ENCODE measurements at regions not wholly inside any gene's neighbourhood (a gene's known extent, or its start where the extent isn't known, plus 50 kb on each side); places are given as distances from the start of the nearest gene placed in this dataset.

DNA sequence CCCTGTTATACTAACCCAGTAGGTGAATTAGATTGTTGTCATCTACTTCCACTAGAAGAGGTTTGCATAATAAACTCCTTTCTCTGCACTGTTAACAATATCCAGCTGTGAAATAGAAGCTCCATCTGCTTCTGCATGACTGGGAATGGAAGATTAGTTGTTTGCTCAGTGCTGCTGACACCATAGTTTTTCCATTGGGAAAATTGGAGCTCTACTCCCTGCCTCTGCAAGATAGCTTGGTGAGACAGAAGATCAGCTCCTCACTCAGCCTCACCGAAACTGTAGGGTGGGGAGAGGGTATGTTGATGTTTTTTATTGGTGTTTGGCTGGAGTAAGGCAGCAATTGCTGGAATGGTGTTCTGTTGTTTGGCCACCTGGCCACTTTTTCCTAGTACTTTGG lies 331.6 kb upstream of the ADAMTS5 start:
- DNase-seq (ENCODE audit: low read depth, low spot score) (no peak), ATAC-seq (no peak)
- in situ Hi-C loops (cut with HindIII; ENCODE audit: low pct_unique_long_range_greater_than_20kb, low sequenced_read_pairs) (no loop called here), intact Hi-C loops (cut with micrococcal nuclease; ENCODE audit: unreplicated experiment) (no loop called here)
- no peaks in the 10 kb centered on the region for H3K9me3 ChIP-seq (ENCODE audit: control insufficient read depth, insufficient read depth, low read depth, low read length)
- H3K4me1 ChIP-seq (ENCODE audit: control insufficient read depth, insufficient read depth, low read length), result no peaks in the 10 kb centered on the region
- ChIA-PET CTCF (interaction anchor here (0.7 kb wide), 1 partner anchor 1456 kb away, joined by 14 read pairs; no protein-coding TSS in a partner anchor), POLR2A (no interaction called here)
- no peak overlapping the region for H3K4me3 ChIP-seq (ENCODE audit: low read depth in 2 of 2, low read length in 2 of 2)
- H3K27ac ChIP-seq (ENCODE audit: low read length), result no peak overlapping the region
- BruUV-seq (replicated peaks), result no TSS peak
- TF ChIP-seq TCF7L2 (IDR thresholded peaks at IDR 0.05; ENCODE audit: low read depth, low read length), result no peak
- TF ChIP-seq REST (IDR thresholded peaks at IDR 0.05; ENCODE audit: insufficient read depth in 1 of 2, low read depth in 2 of 2, low read length in 1 of 2), result no peak
- no peak for TF ChIP-seq SIN3A (IDR thresholded peaks at IDR 0.05; ENCODE audit: borderline replicate concordance, insufficient read depth, low read depth, low read length)
- TF ChIP-seq, protein P1, sequence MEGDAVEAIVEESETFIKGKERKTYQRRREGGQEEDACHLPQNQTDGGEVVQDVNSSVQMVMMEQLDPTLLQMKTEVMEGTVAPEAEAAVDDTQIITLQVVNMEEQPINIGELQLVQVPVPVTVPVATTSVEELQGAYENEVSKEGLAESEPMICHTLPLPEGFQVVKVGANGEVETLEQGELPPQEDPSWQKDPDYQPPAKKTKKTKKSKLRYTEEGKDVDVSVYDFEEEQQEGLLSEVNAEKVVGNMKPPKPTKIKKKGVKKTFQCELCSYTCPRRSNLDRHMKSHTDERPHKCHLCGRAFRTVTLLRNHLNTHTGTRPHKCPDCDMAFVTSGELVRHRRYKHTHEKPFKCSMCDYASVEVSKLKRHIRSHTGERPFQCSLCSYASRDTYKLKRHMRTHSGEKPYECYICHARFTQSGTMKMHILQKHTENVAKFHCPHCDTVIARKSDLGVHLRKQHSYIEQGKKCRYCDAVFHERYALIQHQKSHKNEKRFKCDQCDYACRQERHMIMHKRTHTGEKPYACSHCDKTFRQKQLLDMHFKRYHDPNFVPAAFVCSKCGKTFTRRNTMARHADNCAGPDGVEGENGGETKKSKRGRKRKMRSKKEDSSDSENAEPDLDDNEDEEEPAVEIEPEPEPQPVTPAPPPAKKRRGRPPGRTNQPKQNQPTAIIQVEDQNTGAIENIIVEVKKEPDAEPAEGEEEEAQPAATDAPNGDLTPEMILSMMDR (IDR thresholded peaks at IDR 0.05), result no peak
- no peak for TF ChIP-seq POLR2AphosphoS5 (IDR thresholded peaks at IDR 0.05; ENCODE audit: low read depth, low read length)
- H3K27me3 ChIP-seq (ENCODE audit: control insufficient read depth, insufficient read depth, low read length), result no peaks in the 10 kb centered on the region
- H3K36me3 ChIP-seq (ENCODE audit: control insufficient read depth, insufficient read depth, low read length), result no peaks in the 10 kb centered on the region

DNA sequence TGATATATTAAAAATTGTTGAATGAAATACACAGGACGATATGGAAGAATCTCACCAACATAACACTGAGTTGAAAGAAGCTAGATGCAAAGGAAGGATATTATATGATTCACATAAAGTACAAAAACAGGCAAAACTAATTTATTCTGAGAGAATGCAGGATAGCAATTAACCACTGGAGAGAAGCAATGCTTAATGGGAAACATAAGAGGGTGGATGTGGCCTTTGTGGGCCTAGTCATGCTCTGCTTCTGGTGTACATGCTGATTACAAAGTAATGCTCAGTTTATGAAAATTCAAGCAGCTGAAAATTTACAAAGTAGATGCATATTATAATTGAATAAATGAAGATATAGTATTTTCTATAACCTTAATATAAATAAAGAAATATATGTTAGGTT lies 326.4 kb upstream of the ADAMTS5 start:
- Histone ChIP-seq H3K27me3 (ENCODE audit: control insufficient read depth, insufficient read depth, low read length) (no peaks in the 10 kb centered on the region), H3K36me3 (ENCODE audit: control insufficient read depth, insufficient read depth, low read length) (no peaks in the 10 kb centered on the region), H3K9me3 (ENCODE audit: control insufficient read depth, insufficient read depth, low read depth, low read length) (no peaks in the 10 kb centered on the region), H3K4me3 (ENCODE audit: low read depth in 2 of 2, low read length in 2 of 2) (no peak overlapping the region), H3K4me1 (ENCODE audit: control insufficient read depth, insufficient read depth, low read length) (no peaks in the 10 kb centered on the region), H3K27ac (ENCODE audit: low read length) (no peak overlapping the region)
- in situ Hi-C loops (cut with HindIII; ENCODE audit: low pct_unique_long_range_greater_than_20kb, low sequenced_read_pairs), result no loop called here
- no TSS peak for BruUV-seq (replicated peaks)
- intact Hi-C loops (cut with micrococcal nuclease; ENCODE audit: unreplicated experiment), result no loop called here
- TF ChIP-seq REST (IDR thresholded peaks at IDR 0.05; ENCODE audit: insufficient read depth in 1 of 2, low read depth in 2 of 2, low read length in 1 of 2) (no peak), POLR2AphosphoS5 (IDR thresholded peaks at IDR 0.05; ENCODE audit: low read depth, low read length) (no peak), TCF7L2 (IDR thresholded peaks at IDR 0.05; ENCODE audit: low read depth, low read length) (no peak), SIN3A (IDR thresholded peaks at IDR 0.05; ENCODE audit: borderline replicate concordance, insufficient read depth, low read depth, low read length) (no peak)
- TF ChIP-seq, protein P1 (IDR thresholded peaks at IDR 0.05), result no peak
- ChIA-PET POLR2A (no interaction called here), CTCF (no interaction called here)
- DNase-seq (ENCODE audit: low read depth, low spot score) (no peak), ATAC-seq (no peak)
